ENCODE measurements at regions not wholly inside any gene's neighbourhood (a gene's known extent, or its start where the extent isn't known, plus 50 kb on each side); places are given as distances from the start of the nearest gene placed in this dataset.

GRCh38 chr11:131231317-131231940 lies 139.0 kb upstream of the NTM start:
- TF ChIP-seq POLR2A (IDR thresholded peaks at IDR 0.05) (no peak), CTCF (IDR thresholded peaks at IDR 0.05) (no peak)
